Breast epithelium (tissue), 3 donors: ENCODE measurements at regions not wholly inside any gene's neighbourhood (a gene's known extent, or its start where the extent isn't known, plus 50 kb on each side); places are given as distances from the start of the nearest gene placed in this dataset.

ENCODE experiments used
- CTCF ChIP-seq, 3 donors: fragments of 450-650 bp; IDR thresholded peaks; one replicate each; pipeline ENCODE4 v1.5.1; 2016 to 2017; ENCODE audit warnings: antibody characterized with exemption in 3 of 3, mild to moderate bottlenecking in 3 of 3, moderate library complexity in 3 of 3
- POLR2A ChIP-seq: fragments of 450-650 bp; IDR thresholded peaks from one replicate; pipeline ENCODE4 v1.6.1; 2016; ENCODE audit warnings: antibody characterized with exemption, mild to moderate bottlenecking, moderate library complexity
- POLR2AphosphoS5 ChIP-seq, 3 donors: sonication (generic); formaldehyde crosslinking; IDR thresholded peaks; one replicate each; pipeline ENCODE4 v1.6.1; 2017; ENCODE audit warnings: antibody characterized with exemption in 3 of 3

- TF ChIP-seq POLR2A: no peak
- no peak for TF ChIP-seq CTCF (IDR thresholded peaks at IDR 0.05)
- no peak for TF ChIP-seq POLR2AphosphoS5 (IDR thresholded peaks at IDR 0.05)
Observed at GRCh38 chr2:208726242-208726641, 319.6 kb downstream of the PTH2R start.
